ENCODE measurements at regions not wholly inside any gene's neighbourhood (a gene's known extent, or its start where the extent isn't known, plus 50 kb on each side); places are given as distances from the start of the nearest gene placed in this dataset.

- DNase-seq = no peak
Measured at GRCh38 chr16:86430814-86431213, 79.5 kb upstream of the FOXF1 start.

GRCh38 chr16:86431540-86431939, 78.8 kb upstream of the FOXF1 start:
- no peak for DNase-seq

DNA sequence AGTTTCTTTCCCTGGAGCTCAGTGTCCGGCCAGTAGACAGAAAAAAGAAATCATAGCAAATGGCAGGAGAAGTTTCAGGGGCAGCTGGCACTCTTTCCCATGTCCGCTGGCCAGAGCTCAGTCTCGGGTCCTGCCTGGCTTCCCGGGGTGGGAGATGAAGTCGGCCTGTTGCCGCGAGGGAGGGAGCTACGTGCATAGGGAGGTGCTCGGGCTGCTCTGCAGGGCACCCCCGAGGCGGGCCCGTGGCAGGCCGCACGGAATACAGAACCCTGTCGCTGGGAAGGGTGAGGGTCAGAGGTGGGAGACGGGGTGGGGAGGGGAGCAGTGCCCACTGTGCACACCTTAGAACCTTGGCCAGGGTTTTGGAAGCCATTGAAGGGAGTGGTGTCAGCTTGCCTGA, 78.3 kb upstream of the FOXF1 start:
- DNase-seq = no peak

DNA sequence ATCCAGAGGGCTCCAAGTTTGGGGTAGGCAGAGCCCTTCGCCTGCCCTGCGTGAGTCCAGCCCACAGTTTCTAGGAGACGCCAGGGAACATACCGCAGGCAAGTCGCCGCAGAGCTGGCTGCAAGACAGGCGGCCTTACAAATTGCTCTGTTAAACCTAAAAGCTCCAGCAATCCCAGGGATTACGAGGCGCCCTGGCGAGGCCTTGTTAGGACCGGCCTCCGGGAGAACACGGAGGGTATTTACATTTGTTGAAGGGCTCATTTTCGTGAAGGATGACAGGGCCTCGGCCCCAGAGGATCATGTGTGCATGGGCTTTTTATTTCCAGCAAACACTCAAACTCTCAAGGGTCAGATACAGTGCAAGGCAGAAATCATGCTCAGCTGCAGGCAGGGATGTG, 77.6 kb upstream of the FOXF1 start:
- DNase-seq = no peak

GRCh38 chr16:86436466-86437185, 73.7 kb upstream of the FOXF1 start:
- no peak for DNase-seq

- DNase-seq = no peak
Measured at GRCh38 chr16:86437348-86437747, 73.0 kb upstream of the FOXF1 start.

DNA sequence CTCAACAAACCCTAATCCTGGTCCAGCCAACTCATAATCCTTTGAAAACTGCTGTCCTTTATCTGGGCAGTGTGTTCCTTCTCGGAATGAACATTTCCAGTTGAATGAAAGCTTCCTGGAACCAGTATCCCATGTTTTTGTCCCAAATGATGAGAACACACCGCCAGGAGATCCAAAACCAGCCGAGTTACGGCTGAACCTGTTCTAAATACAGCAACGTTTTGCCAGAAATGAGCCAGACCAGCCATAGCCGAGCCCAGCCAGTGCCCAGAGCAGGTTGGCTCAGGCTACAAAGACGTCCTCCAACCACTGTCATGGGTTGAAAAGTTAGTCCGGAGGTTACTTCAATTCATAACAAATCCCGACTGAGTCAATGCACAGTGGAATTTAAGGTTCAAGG, 67.6 kb upstream of the FOXF1 start:
- DNase-seq = no peak

DNA sequence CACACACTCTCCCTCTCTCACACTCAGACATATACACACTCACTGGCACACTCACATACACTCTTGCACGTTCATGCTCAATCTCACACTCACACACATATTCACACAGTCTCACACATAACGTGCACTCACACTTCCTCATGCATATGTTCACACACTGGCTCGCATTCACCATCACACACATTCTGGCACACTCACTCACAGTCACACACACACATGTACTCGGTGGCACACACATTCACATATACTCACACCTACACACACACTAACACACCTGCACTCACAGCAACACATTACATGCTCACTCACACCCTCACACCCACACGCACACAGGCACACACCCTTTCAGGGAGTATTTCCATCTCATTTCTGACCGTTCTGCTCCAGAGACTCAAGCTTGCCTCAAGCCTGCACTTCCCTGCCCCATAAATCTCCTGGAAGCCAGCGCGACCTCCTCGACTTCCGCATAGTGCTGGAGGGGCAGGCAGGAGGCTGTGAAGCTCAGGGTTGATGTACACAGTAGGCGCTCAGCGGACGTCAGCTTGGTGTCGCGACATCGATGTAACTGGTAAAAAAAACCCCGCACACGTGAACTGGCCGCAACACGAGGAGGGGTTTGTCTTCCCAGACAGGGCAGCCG, 66.7 kb upstream of the FOXF1 start:
- DNase-seq = no peak

GRCh38 chr16:86444261-86444660, 66.1 kb upstream of the FOXF1 start:
- DNase-seq = no peak

DNA sequence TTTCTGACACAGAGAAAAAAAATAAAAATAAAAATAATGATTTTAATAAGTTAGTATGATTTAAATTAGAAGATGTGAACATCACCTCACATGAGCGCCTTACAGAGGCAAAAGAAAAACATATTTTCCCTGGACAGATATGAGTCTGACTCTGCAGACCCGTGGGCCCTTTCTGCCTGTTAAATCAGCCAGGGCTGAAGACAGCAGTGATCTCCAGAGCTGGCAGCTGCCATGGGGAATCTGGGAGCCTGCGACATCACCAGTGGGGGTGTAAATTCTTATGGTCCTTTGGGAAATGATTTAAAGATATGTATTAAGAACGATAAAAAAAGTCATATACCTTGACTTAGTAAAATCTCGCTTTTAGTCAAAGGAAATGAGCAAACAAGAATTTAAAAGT, 65.7 kb upstream of the FOXF1 start:
- no peak for DNase-seq

DNA sequence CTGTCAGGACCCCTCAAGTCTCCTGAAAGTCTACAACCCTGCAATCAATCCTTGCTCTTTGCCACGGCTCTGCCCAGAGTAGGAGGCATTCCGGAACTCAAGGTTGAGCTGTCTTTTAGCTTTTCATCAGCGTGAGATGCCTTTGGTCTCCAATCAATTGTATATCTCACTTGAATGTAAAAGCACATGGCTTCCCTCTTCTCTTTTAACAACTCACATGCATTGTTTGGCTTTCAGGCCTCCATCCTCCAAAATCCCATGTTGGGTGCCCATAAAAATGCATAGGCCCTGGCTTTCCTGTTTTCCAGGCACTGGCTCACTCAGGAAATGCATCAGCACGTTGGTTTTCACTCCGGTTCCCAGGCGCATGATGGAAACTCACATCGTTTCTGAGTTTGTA, 64.0 kb upstream of the FOXF1 start:
- DNase-seq = no peak

- DNase-seq = no peak
Measured at GRCh38 chr16:86447228-86447627, 63.1 kb upstream of the FOXF1 start.

DNA sequence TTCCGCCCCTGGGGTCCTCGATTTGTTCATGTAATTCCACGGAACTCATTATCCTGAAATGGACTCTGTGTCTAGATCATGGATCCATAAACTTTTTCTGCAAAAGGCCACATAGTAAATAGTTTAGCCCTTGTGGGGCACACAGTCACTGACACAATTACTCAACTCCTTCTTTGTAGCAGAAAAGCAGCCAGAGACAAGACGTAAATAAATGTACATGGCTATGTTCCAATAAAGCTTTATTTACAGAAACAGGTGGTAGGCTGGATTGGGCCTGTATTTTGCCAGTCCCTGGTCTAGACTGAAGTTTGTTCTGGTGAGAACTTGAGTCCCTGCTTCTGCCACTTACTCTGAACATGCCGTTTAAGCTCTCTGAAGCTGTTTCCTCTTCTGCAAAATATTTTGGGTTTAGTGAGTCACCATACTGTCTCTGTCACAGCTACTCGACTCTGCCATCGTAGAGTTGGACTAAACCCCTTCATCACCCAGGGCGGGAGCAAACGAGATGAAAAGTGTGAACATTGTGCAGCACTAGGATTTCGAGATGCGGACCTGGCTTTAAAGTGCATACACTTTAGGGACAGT, 61.9 kb upstream of the FOXF1 start:
- no peak for DNase-seq

DNA sequence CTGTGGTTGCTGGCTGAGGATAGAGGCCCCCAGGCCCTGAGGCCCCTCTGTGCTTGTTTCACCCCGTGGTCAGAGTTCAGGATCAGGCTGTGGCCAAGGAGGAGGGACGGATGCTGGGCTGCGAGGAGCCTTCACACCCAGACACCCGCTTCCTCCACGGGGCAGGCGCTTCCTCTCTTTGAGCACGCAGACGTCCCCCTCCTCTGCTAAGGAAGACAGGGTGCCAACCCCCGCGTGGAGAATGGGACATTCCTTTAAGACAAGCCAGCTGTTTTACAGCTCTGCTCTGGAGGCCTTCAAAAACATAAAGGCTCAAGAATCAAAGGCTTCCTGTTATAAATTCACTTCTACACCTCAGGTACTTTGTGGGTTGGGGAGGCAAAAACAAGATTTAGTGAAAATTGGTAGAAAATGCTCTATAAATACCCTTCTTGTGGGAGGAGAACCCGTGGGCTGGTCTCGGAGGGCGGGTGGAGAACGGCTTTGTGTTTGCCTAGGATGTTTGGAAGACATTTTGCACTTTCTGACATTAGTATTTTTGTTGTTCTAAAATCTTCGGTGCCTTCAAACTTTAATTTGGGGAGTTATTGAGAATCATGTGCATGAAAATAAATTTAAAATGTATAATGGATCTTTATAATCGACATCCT, 60.8 kb upstream of the FOXF1 start:
- DNase-seq = no peak

GRCh38 chr16:86450691-86451090, 59.6 kb upstream of the FOXF1 start:
- DNase-seq = no peak

DNA sequence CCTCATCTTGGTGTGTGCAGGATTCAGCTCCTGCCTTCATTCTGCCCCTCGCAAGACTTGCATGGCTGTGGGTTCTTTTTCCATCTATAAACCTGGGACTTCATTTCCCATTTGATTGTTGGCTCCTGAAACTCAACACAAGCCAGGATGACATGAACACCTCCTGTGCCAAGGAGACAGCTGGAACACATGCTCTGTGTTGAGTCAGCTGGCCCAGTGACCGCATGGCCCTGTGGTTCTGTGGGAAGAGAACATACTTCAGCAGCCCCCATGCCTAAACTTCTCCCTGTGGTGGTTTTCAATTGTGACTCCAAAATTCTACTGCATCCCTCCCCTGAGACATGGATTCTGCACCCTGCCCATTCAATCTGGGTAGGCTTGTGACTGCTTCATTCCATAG, 57.9 kb upstream of the FOXF1 start:
- no peak for DNase-seq

DNA sequence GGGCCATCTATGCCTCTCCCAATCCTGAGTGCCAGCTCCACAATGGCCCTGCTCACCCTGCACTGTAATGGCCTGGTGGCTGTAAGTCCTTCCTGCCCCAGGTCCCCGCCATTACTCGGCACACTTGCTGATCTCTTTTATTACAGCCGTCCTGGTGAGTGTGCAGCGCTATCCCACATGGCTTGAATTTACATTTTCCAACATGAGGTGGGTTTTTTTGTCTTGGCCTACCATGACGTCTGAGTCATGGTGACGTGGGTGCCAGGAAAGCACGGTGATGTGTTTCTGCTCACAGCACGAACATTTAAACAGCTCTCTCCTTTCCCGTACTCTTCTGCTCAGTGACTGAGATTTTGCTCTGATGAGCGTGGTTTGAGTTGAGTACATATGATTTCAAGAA, 55.2 kb upstream of the FOXF1 start:
- no peak for DNase-seq

GRCh38 chr16:86455640-86456039, 54.7 kb upstream of the FOXF1 start:
- DNase-seq = no peak

DNA sequence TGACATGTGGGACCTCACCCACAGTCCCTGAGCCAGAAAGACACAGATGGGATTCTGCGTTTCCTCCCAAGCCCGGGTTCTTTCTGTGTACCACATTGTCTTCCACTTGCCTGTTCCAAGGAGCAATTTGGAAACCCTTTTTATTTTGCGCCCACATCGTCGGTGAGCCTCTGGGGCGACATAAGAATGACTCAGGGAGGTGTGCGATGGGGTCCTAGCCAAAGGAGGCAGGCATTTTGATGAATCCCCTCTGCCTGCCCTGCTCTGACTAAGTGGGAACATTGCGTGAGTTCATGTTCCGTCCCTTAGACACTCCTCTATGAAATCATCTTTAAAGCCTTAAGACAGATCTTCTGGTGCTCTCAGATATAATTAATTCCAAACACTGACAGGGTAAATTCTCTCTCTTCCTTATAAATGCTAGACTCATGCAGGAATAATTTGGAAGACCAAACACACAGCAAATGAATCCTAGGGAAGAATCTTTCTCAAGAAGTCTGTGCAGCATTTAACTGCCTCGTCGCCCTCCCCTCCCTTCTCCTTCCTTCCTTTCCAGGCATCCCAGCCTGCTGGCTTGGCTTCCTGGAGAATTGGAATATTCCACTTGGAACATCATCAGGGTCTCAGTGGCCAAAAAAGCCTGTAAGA, 52.7 kb upstream of the FOXF1 start:
- no peak for DNase-seq

GRCh38 chr16:86458149-86458777, 52.1 kb upstream of the FOXF1 start:
- no peak for DNase-seq

GRCh38 chr16:86459266-86459665, 51.1 kb upstream of the FOXF1 start:
- no peak for DNase-seq
